Parathyroid adenoma (tissue), 2 donors: ENCODE measurements at regions not wholly inside any gene's neighbourhood (a gene's known extent, or its start where the extent isn't known, plus 50 kb on each side); places are given as distances from the start of the nearest gene placed in this dataset.

Source experiments
- H2AFZ ChIP-seq: fragments of 300-600 bp; sonication (generic); one replicate; pipeline ENCODE4 v1.7.0; 2017; ENCODE audit warnings: antibody characterized with exemption, mild to moderate bottlenecking
- H3K27ac ChIP-seq: fragments of 300-600 bp; sonication (generic); one replicate; pipeline ENCODE4 v1.7.0; 2017
- H3K27me3 ChIP-seq: fragments of 300-600 bp; sonication (generic); one replicate; pipeline ENCODE4 v1.7.0; 2017; ENCODE audit warnings: low read length; ENCODE audit not compliant: control insufficient read depth, insufficient read depth
- H3K36me3 ChIP-seq: fragments of 300-600 bp; sonication (generic); one replicate; pipeline ENCODE4 v1.7.0; 2017; ENCODE audit warnings: low read length; ENCODE audit not compliant: control insufficient read depth, insufficient read depth
- H3K4me1 ChIP-seq: fragments of 300-600 bp; sonication (generic); one replicate; pipeline ENCODE4 v1.7.0; 2017; ENCODE audit warnings: control low read depth
- H3K4me2 ChIP-seq: fragments of 300-600 bp; sonication (generic); one replicate; pipeline ENCODE4 v1.7.0; 2017; ENCODE audit warnings: low read length
- H3K4me3 ChIP-seq: fragments of 300-600 bp; sonication (generic); one replicate; pipeline ENCODE4 v1.7.0; 2017; ENCODE audit warnings: low read depth, low read length
- H3K79me2 ChIP-seq: fragments of 300-600 bp; sonication (generic); one replicate; pipeline ENCODE4 v1.7.0; 2017; ENCODE audit warnings: control low read depth
- H3K9ac ChIP-seq: fragments of 300-600 bp; sonication (generic); one replicate; pipeline ENCODE4 v1.7.0; 2017; ENCODE audit warnings: mild to moderate bottlenecking
- H3K9me3 ChIP-seq: fragments of 300-600 bp; sonication (generic); one replicate; pipeline ENCODE4 v1.7.0; 2017; ENCODE audit warnings: low read length; ENCODE audit not compliant: control insufficient read depth
- CTCF ChIP-seq: fragments of 300-600 bp; sonication (generic); IDR thresholded peaks from one replicate; pipeline ENCODE4 v1.7.0; 2017; ENCODE audit warnings: antibody characterized with exemption, mild to moderate bottlenecking
- donor health status: primary hyperparathyroidism.

DNA sequence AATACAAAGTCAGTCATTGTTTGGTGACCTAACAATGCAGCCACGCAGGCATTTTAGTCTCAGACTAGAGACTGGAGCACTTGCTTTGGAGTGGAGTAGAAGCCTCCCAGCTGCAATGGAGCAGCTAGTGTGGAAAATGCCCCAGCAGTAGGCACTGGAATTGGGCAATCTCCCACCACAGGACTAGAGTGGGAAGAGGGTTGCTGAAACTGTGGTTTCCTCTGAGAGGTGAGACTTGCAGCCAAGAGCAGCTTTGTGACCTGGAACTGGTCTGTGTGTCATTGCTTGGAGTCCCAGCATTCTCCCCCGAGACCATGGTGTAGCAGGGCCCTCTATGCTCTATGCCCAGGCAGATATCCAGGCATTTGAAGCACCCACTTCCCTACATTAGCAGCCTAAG is 556.3 kb downstream of the UQCRFS1 start:
- H3K4me3 ChIP-seq = no peak overlapping the region
- H3K27ac ChIP-seq = no peak overlapping the region
- no peaks in the 10 kb centered on the region for H3K79me2 ChIP-seq
- H3K27me3 ChIP-seq = no peaks in the 10 kb centered on the region
- no peaks in the 10 kb centered on the region for H3K4me1 ChIP-seq
- no peaks in the 10 kb centered on the region for H3K36me3 ChIP-seq
- no peak overlapping the region for H3K9ac ChIP-seq
- no peak for TF ChIP-seq CTCF
- no peak overlapping the region for H2AFZ ChIP-seq
- H3K4me2 ChIP-seq = no peak overlapping the region
- H3K9me3 ChIP-seq = no peaks in the 10 kb centered on the region

DNA sequence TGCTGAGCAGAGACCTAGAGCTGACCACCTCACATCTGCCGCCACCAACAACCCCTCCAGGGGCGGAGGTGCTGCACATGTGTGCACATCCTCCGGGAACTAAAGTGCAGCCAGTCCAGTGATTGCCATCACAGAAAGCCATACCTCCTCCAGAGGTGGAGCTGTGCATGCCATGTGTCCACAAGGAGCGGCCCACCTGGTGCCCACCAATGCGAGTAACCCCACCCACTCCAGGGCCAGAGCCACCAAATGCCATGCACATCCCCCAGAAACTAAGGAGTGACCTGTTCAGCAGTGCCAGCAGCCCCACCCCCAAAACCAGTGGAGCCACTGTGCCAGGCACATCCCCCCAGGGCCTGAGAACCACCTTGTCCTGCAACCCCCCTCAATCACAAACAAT is 557.9 kb downstream of the UQCRFS1 start:
- Histone ChIP-seq H3K27ac (no peak overlapping the region), H2AFZ (no peak overlapping the region), H3K4me3 (no peak overlapping the region), H3K27me3 (no peaks in the 10 kb centered on the region), H3K4me2 (no peak overlapping the region), H3K9ac (no peak overlapping the region), H3K36me3 (no peaks in the 10 kb centered on the region), H3K9me3 (no peaks in the 10 kb centered on the region), H3K4me1 (no peaks in the 10 kb centered on the region), H3K79me2 (no peaks in the 10 kb centered on the region)
- TF ChIP-seq CTCF = no peak

- H3K27ac ChIP-seq = no peak overlapping the region
- no peaks in the 10 kb centered on the region for H3K4me1 ChIP-seq
- H3K9me3 ChIP-seq = no peaks in the 10 kb centered on the region
- no peak overlapping the region for H2AFZ ChIP-seq
- H3K79me2 ChIP-seq = no peaks in the 10 kb centered on the region
- TF ChIP-seq CTCF = no peak
- no peaks in the 10 kb centered on the region for H3K27me3 ChIP-seq
- no peak overlapping the region for H3K9ac ChIP-seq
- H3K4me2 ChIP-seq = no peak overlapping the region
- H3K36me3 ChIP-seq = no peaks in the 10 kb centered on the region
- no peak overlapping the region for H3K4me3 ChIP-seq
These were observed 560.2 kb downstream of the UQCRFS1 start for GRCh38 chr19:28652765-28653164.

GRCh38 chr19:28646629-28647028 is 566.3 kb downstream of the UQCRFS1 start:
- H3K27me3 ChIP-seq = no peaks in the 10 kb centered on the region
- H3K27ac ChIP-seq = no peak overlapping the region
- no peaks in the 10 kb centered on the region for H3K79me2 ChIP-seq
- H3K4me3 ChIP-seq = no peak overlapping the region
- H3K9ac ChIP-seq = no peak overlapping the region
- H3K9me3 ChIP-seq = no peaks in the 10 kb centered on the region
- no peaks in the 10 kb centered on the region for H3K4me1 ChIP-seq
- no peak overlapping the region for H3K4me2 ChIP-seq
- no peaks in the 10 kb centered on the region for H3K36me3 ChIP-seq
- TF ChIP-seq CTCF = no peak
- H2AFZ ChIP-seq = no peak overlapping the region

DNA sequence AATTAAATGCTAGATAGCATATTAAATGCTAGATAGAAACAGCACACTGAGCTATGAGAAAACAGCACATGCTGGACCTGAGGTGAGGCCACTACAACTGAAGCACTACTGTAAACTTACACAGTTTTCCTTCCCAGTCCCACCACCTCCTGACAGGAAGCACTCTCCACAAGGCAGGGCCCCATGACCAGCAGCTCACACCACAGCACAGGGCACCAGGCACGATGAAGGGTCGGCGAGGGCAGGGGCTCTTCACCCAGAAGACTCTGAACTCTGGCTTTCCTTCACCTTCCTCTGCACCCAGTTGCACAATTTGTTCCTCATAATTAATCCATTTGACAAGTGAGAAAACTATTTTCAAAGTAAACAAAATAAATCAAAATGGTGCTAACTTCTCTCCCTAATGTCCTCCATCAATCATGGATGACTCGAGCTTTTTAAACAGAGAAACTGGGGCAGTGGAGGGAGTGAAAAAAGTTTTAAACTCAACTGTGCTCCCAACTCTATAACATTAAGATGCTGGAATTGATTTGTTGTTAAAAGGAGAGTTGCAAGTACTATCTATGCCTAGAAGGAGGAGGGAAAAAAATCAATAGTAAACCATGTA is 568.7 kb downstream of the UQCRFS1 start:
- Histone ChIP-seq H3K9me3 (no peaks in the 10 kb centered on the region), H3K36me3 (no peaks in the 10 kb centered on the region)

More for the DNA sequence above, 568.7 kb downstream of the UQCRFS1 start:
- Histone ChIP-seq H3K27ac (no peak overlapping the region), H2AFZ (no peak overlapping the region), H3K4me1 (no peaks in the 10 kb centered on the region), H3K79me2 (no peaks in the 10 kb centered on the region), H3K9ac (no peak overlapping the region), H3K4me3 (no peak overlapping the region), H3K27me3 (no peaks in the 10 kb centered on the region), H3K4me2 (no peak overlapping the region)
- TF ChIP-seq CTCF = no peak
